ENCODE measurements at regions not wholly inside any gene's neighbourhood (a gene's known extent, or its start where the extent isn't known, plus 50 kb on each side); places are given as distances from the start of the nearest gene placed in this dataset.

GRCh38 chrX:138771047-138771446, 59.5 kb upstream of the FGF13 start:
- DNase-seq (ENCODE audit: low spot score) (no peak), ATAC-seq (no peak), FAIRE-seq (no peak)
- H3K4me2 ChIP-seq (ENCODE audit: low read depth, low read length) = no peak overlapping the region
- H2AFZ ChIP-seq (ENCODE audit: low read length) = no peak overlapping the region
- no peak overlapping the region for H3K9ac ChIP-seq (ENCODE audit: insufficient read depth, low read depth, low read length)
- H3K36me3 ChIP-seq (replicated peaks in 1 of 2; ENCODE audit: control insufficient read depth in 1 of 2, insufficient read depth in 2 of 2, low read length in 2 of 2) = no peaks in the 10 kb centered on the region
- no peak overlapping the region for H3K27ac ChIP-seq (ENCODE audit: extremely low read length, insufficient read depth, low read length)
- H3K4me1 ChIP-seq (ENCODE audit: insufficient read depth, low read length) = no peaks in the 10 kb centered on the region
- no peaks in the 10 kb centered on the region for H3K79me2 ChIP-seq (ENCODE audit: insufficient read depth, low read length)
- TF ChIP-seq ZNF800 (CRISPR knock-in tag; IDR thresholded peaks at IDR 0.05) (no peak), ZNF569 (CRISPR knock-in tag; IDR thresholded peaks at IDR 0.05; ENCODE audit: borderline replicate concordance) (no peak), FOXK1 (CRISPR knock-in tag; IDR thresholded peaks at IDR 0.05; ENCODE audit: borderline replicate concordance, low read depth) (no peak), YEATS2 (CRISPR knock-in tag; IDR thresholded peaks at IDR 0.05; ENCODE audit: borderline replicate concordance) (no peak), CREB1 (IDR thresholded peaks at IDR 0.05) (no peak), CREB1 (CRISPR knock-in tag; IDR thresholded peaks at IDR 0.05) (no peak), MBD4 (IDR thresholded peaks at IDR 0.05; ENCODE audit: borderline replicate concordance, low read length) (no peak), MXD4 (CRISPR knock-in tag; IDR thresholded peaks at IDR 0.05) (no peak), ZFAT (CRISPR knock-in tag; conservative IDR thresholded peaks at IDR 0.05) (no peak), U2AF2 (IDR thresholded peaks at IDR 0.05; ENCODE audit: low read depth, low read length) (no peak), MXD1 (CRISPR knock-in tag; IDR thresholded peaks at IDR 0.05) (no peak), BRF2 (CRISPR knock-in tag; IDR thresholded peaks at IDR 0.05) (no peak), ZBTB42 (CRISPR knock-in tag; IDR thresholded peaks at IDR 0.05) (no peak), ZFP41 (CRISPR knock-in tag; IDR thresholded peaks at IDR 0.05; ENCODE audit: borderline replicate concordance) (no peak), HNF1A (IDR thresholded peaks at IDR 0.05; ENCODE audit: low read depth) (no peak), HNF1A (CRISPR knock-in tag; IDR thresholded peaks at IDR 0.05; ENCODE audit: borderline replicate concordance) (no peak), RNF2 (conservative IDR thresholded peaks at IDR 0.05; ENCODE audit: low read depth) (no peak)
- in situ Hi-C loops (cut with HindIII; ENCODE audit: extremely low pct_ligation_motif_present, low pct_unique_long_range_greater_than_20kb) (loop anchor here (10.0 kb wide), 1 partner anchor 784 kb away; no protein-coding TSS in a partner anchor), intact Hi-C loops (cut with micrococcal nuclease; ENCODE audit: unreplicated experiment) (no loop called here)
- BruUV-seq (replicated peaks) = no TSS peak
- ChIA-PET CTCF (ENCODE audit: low intra/inter-chr PET ratio, low total read pairs) (no interaction called here), POLR2A (no interaction called here)
- H3K27me3 ChIP-seq (ENCODE audit: control insufficient read depth in 1 of 2, insufficient read depth in 2 of 2, low read length in 2 of 2) = no peaks in the 10 kb centered on the region
- H3K4me3 ChIP-seq (replicated peaks in 1 of 3; ENCODE audit: insufficient read depth in 1 of 3, low read depth in 2 of 3, low read length in 3 of 3) = no peak overlapping the region
- 33% methylated on average over 2 of the region's 2 CpGs for WGBS (ENCODE audit: low lambda C conversion rate)
- H3K9me3 ChIP-seq (ENCODE audit: low read length) = no peaks in the 10 kb centered on the region
- no peaks in the 10 kb centered on the region for H4K20me1 ChIP-seq (ENCODE audit: insufficient read depth, low read length)

Measured in HepG2 (cell line).